WTC11 (cell line): ENCODE measurements at regions not wholly inside any gene's neighbourhood (a gene's known extent, or its start where the extent isn't known, plus 50 kb on each side); places are given as distances from the start of the nearest gene placed in this dataset.

Source experiments
- ATAC-seq: fragments of 200-7000 bp; cut with Tn5 transposase; 2 replicates; pipeline ENCODE4 v1.10.0; 2021; ENCODE audit warnings: mild to moderate bottlenecking, moderate library complexity
- CTCF ChIA-PET: fragments of 300-600 bp; sonication (Branson Sonifier 250); formaldehyde crosslinking; loops from one replicate; lab custom pipeline; 2021; ENCODE audit warnings: antibody characterized with exemption; lab: Charles Lee
- POLR2A ChIA-PET: fragments of 350-600 bp; sonication (Branson Sonifier 250); formaldehyde crosslinking; loops from one replicate; lab custom pipeline; 2021; ENCODE audit warnings: antibody characterized with exemption; lab: Charles Lee
- DNase-seq: peaks from one replicate; pipeline ENCODE4 v3.0.0; 2021; ENCODE audit warnings: low spot score
- H3K27ac Mint-ChIP-seq: 2 replicates; pipeline ENCODE4 v1.8.0; 2021; ENCODE audit warnings: mixed read lengths
- H3K27me3 Mint-ChIP-seq: 2 replicates; pipeline ENCODE4 v1.8.0; 2021; ENCODE audit warnings: low read depth, mild to moderate bottlenecking, moderate library complexity, mixed read lengths
- H3K36me3 Mint-ChIP-seq: 2 replicates; pipeline ENCODE4 v1.8.0; 2021; ENCODE audit warnings: mixed read lengths
- H3K4me1 Mint-ChIP-seq: 2 replicates; pipeline ENCODE4 v1.8.0; 2022; ENCODE audit warnings: mixed read lengths
- H3K4me3 Mint-ChIP-seq: 2 replicates; pipeline ENCODE4 v1.8.0; 2021; ENCODE audit warnings: mild to moderate bottlenecking, moderate library complexity, mixed read lengths
- H3K9me3 Mint-ChIP-seq: 2 replicates; pipeline ENCODE4 v1.8.0; 2021; ENCODE audit warnings: mixed read lengths
- ATF3 ChIP-seq: sonication (generic); formaldehyde crosslinking; conservative IDR thresholded peaks from 2 replicates; pipeline ENCODE4 v1.8.1; 2022; ENCODE audit warnings: mild to moderate bottlenecking, missing genetic modification reagents
- CBFB ChIP-seq: sonication (generic); formaldehyde crosslinking; IDR thresholded peaks from 2 replicates; pipeline ENCODE4 v1.8.1; 2022; ENCODE audit warnings: mild to moderate bottlenecking, low read depth, missing genetic modification reagents
- ERG ChIP-seq: fragments of 250-450 bp; sonication (Bioruptor Pico); IDR thresholded peaks from 2 replicates; pipeline ENCODE4 v1.8.0; 2021; ENCODE audit warnings: mild to moderate bottlenecking
- FOXP4 ChIP-seq: sonication (generic); formaldehyde crosslinking; IDR thresholded peaks from 2 replicates; pipeline ENCODE4 v1.8.0; 2022; ENCODE audit warnings: mild to moderate bottlenecking, missing genetic modification reagents
- GABPB1 ChIP-seq: sonication (generic); formaldehyde crosslinking; IDR thresholded peaks from 2 replicates; pipeline ENCODE4 v1.8.1; 2023; ENCODE audit warnings: mild to moderate bottlenecking, missing genetic modification reagents
- HMGA2 ChIP-seq: fragments of 250-450 bp; sonication (Bioruptor Pico); IDR thresholded peaks from 2 replicates; pipeline ENCODE4 v1.4.0; 2021; ENCODE audit warnings: mild to moderate bottlenecking, moderate library complexity
- JAZF1 ChIP-seq: fragments of 250-450 bp; sonication (Bioruptor Pico); IDR thresholded peaks from 2 replicates; pipeline ENCODE4 v1.9.0; 2021; ENCODE audit warnings: moderate library complexity, mild to moderate bottlenecking, inconsistent platforms
- MAX ChIP-seq: sonication (generic); formaldehyde crosslinking; IDR thresholded peaks from 2 replicates; pipeline ENCODE4 v1.8.0; 2022; ENCODE audit warnings: mild to moderate bottlenecking, missing genetic modification reagents
- MLX ChIP-seq: sonication (generic); formaldehyde crosslinking; IDR thresholded peaks from 2 replicates; pipeline ENCODE4 v1.8.1; 2023; ENCODE audit warnings: mild to moderate bottlenecking, missing genetic modification reagents, moderate library complexity
- PRDM15 ChIP-seq: sonication (generic); formaldehyde crosslinking; IDR thresholded peaks from 2 replicates; pipeline ENCODE4 v1.8.0; 2022; ENCODE audit warnings: missing genetic modification reagents
- SOX15 ChIP-seq: fragments of 250-450 bp; sonication (Bioruptor Pico); IDR thresholded peaks from 2 replicates; pipeline ENCODE4 v1.9.0; 2021; ENCODE audit warnings: mild to moderate bottlenecking
- ZNF317 ChIP-seq: sonication (generic); formaldehyde crosslinking; IDR thresholded peaks from 2 replicates; pipeline ENCODE4 v1.8.1; 2023; ENCODE audit warnings: low read depth, mild to moderate bottlenecking, moderate library complexity, missing genetic modification reagents, borderline replicate concordance
- ZNF532 ChIP-seq: fragments of 250-450 bp; sonication (Bioruptor Pico); IDR thresholded peaks from 2 replicates; pipeline ENCODE4 v1.9.0; 2021; ENCODE audit warnings: mild to moderate bottlenecking, borderline replicate concordance

- TF ChIP-seq ATF3: no peak
- no peak for TF ChIP-seq FOXP4
Measured at GRCh38 chr7:13198727-13199126, 511.3 kb downstream of the ARL4A start (continued).

- Mint-ChIP-seq H3K4me3 (no peak overlapping the region), H3K4me1 (no peaks in the 10 kb centered on the region), H3K9me3 (no peaks in the 10 kb centered on the region), H3K27ac (no peak overlapping the region), H3K36me3 (no peaks in the 10 kb centered on the region), H3K27me3 (no peaks in the 10 kb centered on the region)
- ATAC-seq (no peak), DNase-seq (no peak)
- ChIA-PET CTCF (interaction anchor here (1.0 kb wide), 1 partner anchor 516 kb away, joined by 3 read pairs; no protein-coding TSS in a partner anchor), POLR2A (no interaction called here)
- TF ChIP-seq ERG (CRISPR knock-in tag): no peak
- no peak for TF ChIP-seq MLX
- TF ChIP-seq ZNF532: no peak
- TF ChIP-seq SOX15: no peak
- no peak for TF ChIP-seq GABPB1 (CRISPR knock-in tag)
- TF ChIP-seq ZNF317: no peak
- no peak for TF ChIP-seq HMGA2 (CRISPR knock-in tag)
- no peak for TF ChIP-seq JAZF1 (CRISPR knock-in tag)
- TF ChIP-seq PRDM15: no peak
- no peak for TF ChIP-seq CBFB
- no peak for TF ChIP-seq MAX (CRISPR knock-in tag)
Measured at GRCh38 chr7:13201628-13202027, 514.2 kb downstream of the ARL4A start.
